ENCODE measurements at regions not wholly inside any gene's neighbourhood (a gene's known extent, or its start where the extent isn't known, plus 50 kb on each side); places are given as distances from the start of the nearest gene placed in this dataset.

DNA sequence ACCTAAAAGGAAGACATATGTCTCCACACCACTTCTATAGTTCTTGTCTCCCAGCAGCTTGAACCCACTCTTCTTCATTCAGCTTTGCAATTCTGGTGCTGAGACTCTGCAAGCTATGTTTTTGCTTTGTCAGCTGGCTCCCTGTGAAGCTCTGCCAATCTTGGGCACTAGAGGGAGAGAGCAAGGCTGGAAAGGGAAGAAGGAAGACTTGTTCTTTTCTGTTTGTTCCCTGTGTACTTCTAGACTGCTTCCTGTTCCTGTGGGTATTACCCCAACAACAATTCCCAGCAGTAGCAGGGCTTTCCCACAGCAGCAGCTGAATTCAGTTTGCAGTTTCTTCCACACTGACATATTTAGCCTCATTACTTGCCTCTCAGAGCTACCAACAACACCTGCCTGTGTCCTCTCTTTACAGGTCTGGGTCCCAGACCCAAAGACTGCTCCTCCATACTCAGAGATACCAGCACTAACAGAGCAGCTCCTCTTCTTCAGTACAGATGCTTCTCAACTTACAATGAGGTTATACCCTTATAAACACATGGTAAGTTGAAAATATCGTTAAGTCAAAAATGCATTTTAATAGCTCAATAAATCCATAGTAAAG, 275.2 kb upstream of the NEGR1 start:
- DNase-seq (ENCODE audit: extremely low read depth, insufficient read length) = no peak

DNA sequence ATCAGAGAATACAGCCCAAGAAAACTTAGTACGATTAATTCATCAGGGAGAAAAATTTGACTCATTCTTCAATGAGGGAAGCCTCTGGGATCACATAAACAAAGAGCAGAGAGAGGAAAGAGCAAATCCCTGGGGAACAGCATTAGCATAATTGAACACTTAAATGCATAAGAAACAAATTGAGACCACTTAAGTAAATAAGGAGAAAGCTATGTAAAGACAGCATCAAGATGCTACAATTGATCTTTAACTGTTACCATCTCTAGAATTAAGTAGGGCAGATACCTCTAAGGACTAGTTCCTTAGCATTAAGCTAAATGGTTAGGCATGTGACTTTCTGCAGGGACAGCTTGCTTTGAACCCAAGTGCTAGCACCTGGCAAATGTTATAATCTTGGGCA, 265.1 kb upstream of the NEGR1 start:
- DNase-seq (ENCODE audit: extremely low read depth, insufficient read length) = no peak
- H3K27me3 ChIP-seq (replicated peaks; ENCODE audit: control insufficient read depth, insufficient read depth, low read length) = no peaks in the 10 kb centered on the region
- TF ChIP-seq, protein P1, sequence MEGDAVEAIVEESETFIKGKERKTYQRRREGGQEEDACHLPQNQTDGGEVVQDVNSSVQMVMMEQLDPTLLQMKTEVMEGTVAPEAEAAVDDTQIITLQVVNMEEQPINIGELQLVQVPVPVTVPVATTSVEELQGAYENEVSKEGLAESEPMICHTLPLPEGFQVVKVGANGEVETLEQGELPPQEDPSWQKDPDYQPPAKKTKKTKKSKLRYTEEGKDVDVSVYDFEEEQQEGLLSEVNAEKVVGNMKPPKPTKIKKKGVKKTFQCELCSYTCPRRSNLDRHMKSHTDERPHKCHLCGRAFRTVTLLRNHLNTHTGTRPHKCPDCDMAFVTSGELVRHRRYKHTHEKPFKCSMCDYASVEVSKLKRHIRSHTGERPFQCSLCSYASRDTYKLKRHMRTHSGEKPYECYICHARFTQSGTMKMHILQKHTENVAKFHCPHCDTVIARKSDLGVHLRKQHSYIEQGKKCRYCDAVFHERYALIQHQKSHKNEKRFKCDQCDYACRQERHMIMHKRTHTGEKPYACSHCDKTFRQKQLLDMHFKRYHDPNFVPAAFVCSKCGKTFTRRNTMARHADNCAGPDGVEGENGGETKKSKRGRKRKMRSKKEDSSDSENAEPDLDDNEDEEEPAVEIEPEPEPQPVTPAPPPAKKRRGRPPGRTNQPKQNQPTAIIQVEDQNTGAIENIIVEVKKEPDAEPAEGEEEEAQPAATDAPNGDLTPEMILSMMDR (IDR thresholded peaks at IDR 0.05; ENCODE audit: insufficient read depth, low read length, poor library complexity, severe bottlenecking) = no peak
- H3K4me3 ChIP-seq (replicated peaks; ENCODE audit: low read depth, low read length) = no peak overlapping the region
- H3K36me3 ChIP-seq (ENCODE audit: control insufficient read depth, insufficient read depth, low read length) = no peaks in the 10 kb centered on the region

More for the DNA sequence above, 275.2 kb upstream of the NEGR1 start:
- H3K4me3 ChIP-seq (replicated peaks; ENCODE audit: low read depth, low read length) = no peak overlapping the region
- no peaks in the 10 kb centered on the region for H3K36me3 ChIP-seq (ENCODE audit: control insufficient read depth, insufficient read depth, low read length)
- no peaks in the 10 kb centered on the region for H3K27me3 ChIP-seq (replicated peaks; ENCODE audit: control insufficient read depth, insufficient read depth, low read length)
- TF ChIP-seq, protein P1 (IDR thresholded peaks at IDR 0.05; ENCODE audit: insufficient read depth, low read length, poor library complexity, severe bottlenecking) = no peak

DNA sequence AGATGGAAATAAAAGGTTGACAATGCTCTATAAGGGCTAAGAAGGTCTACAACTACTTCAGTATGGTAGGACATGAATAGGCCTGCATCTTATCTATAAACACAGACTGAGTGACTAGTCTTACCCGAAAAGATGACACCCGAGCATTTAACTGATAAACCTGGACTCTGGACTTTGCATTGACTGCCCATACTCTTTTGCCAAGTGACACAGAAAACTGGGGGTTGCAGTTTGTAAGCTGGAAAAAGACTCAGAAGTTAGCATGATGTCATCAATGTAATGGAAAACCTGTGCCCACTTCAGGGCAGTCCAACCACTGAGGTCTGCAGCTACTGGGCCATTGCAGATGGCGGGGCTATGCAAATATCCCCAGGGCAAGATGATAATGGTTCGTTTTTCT, 258.3 kb upstream of the NEGR1 start:
- H3K4me3 ChIP-seq (replicated peaks; ENCODE audit: low read depth, low read length) = no peak overlapping the region
- TF ChIP-seq, protein P1 (IDR thresholded peaks at IDR 0.05; ENCODE audit: insufficient read depth, low read length, poor library complexity, severe bottlenecking) = no peak
- H3K27me3 ChIP-seq (replicated peaks; ENCODE audit: control insufficient read depth, insufficient read depth, low read length) = no peaks in the 10 kb centered on the region
- DNase-seq (ENCODE audit: extremely low read depth, insufficient read length) = no peak
- no peaks in the 10 kb centered on the region for H3K36me3 ChIP-seq (ENCODE audit: control insufficient read depth, insufficient read depth, low read length)

DNA sequence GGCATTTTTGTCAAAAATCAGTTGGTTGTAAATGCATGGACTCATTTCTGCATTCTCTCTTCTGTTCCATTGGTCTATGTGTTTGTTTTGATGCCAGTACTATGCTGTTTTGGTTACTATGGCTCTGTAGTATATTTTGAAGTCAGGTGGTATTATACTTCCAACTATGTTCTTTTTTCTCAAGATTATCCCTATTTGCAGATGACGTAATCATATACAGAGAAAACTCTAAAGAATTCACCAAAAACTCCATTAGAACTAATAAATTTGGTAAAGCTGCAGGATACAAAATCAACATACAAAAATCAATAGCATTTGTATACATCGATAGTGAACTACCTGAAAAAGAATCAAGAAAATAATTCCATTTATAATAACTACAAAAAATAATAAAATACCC, 253.1 kb upstream of the NEGR1 start:
- no peak for DNase-seq (ENCODE audit: extremely low read depth, insufficient read length)
- TF ChIP-seq, protein P1 (IDR thresholded peaks at IDR 0.05; ENCODE audit: insufficient read depth, low read length, poor library complexity, severe bottlenecking) = no peak
- Histone ChIP-seq H3K27me3 (replicated peaks; ENCODE audit: control insufficient read depth, insufficient read depth, low read length) (no peaks in the 10 kb centered on the region), H3K36me3 (ENCODE audit: control insufficient read depth, insufficient read depth, low read length) (no peaks in the 10 kb centered on the region), H3K4me3 (replicated peaks; ENCODE audit: low read depth, low read length) (no peak overlapping the region)

DNA sequence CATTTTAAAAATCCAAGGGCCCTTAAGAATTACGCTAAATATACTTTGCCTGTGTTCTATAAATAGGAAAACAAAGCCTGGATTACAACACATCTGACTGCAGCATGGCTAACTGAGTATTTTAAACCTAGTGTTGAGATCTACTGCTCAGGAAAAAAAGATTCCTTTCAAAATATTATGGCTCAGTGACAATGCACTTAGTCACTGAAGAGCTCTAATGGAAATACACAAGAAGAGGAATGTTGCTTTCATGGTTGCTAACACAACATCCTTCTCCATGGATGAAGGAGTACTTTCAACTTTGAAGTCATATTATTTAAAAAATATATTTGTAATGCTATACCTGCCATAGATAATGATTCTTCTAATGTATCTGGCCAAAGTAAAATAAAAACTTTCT, 248.3 kb upstream of the NEGR1 start:
- H3K27me3 ChIP-seq (replicated peaks; ENCODE audit: control insufficient read depth, insufficient read depth, low read length) = no peaks in the 10 kb centered on the region
- H3K36me3 ChIP-seq (ENCODE audit: control insufficient read depth, insufficient read depth, low read length) = no peaks in the 10 kb centered on the region
- no peak overlapping the region for H3K4me3 ChIP-seq (replicated peaks; ENCODE audit: low read depth, low read length)
- no peak for DNase-seq (ENCODE audit: extremely low read depth, insufficient read length)
- TF ChIP-seq, protein P1 (IDR thresholded peaks at IDR 0.05; ENCODE audit: insufficient read depth, low read length, poor library complexity, severe bottlenecking) = no peak

DNA sequence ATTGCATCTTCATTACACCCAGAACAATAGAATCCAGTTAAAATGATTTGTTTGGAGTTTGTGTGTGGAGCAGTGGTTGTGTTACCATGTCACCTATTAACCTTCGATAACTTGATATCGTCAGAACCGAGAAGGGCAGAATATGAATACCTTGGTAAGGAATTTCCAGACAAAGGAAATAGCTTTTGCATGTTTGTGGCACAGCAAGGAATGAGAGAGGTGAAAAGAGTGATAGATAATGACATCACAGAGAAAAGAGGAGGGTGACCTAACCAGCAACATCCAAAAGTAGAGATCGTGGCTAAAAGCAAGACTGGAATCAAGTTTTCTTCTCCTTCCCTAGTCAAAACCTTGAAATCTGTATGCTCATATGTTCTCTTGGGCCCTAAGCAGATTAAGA, 244.6 kb upstream of the NEGR1 start:
- DNase-seq (ENCODE audit: extremely low read depth, insufficient read length) = no peak
- no peaks in the 10 kb centered on the region for H3K27me3 ChIP-seq (replicated peaks; ENCODE audit: control insufficient read depth, insufficient read depth, low read length)
- TF ChIP-seq, protein P1 (IDR thresholded peaks at IDR 0.05; ENCODE audit: insufficient read depth, low read length, poor library complexity, severe bottlenecking) = no peak
- no peak overlapping the region for H3K4me3 ChIP-seq (replicated peaks; ENCODE audit: low read depth, low read length)
- no peaks in the 10 kb centered on the region for H3K36me3 ChIP-seq (ENCODE audit: control insufficient read depth, insufficient read depth, low read length)
